COR-L47 (cell line): ENCODE measurements at regions not wholly inside any gene's neighbourhood (a gene's known extent, or its start where the extent isn't known, plus 50 kb on each side); places are given as distances from the start of the nearest gene placed in this dataset.
"Not testable (repeated sequence)": the region's sequence is repeated elsewhere in the genome, so short reads cannot be mapped to it uniquely, and the experiment has no call there.

ENCODE experiments used
- DNase-seq: peaks from one replicate; lab custom pipeline; 2025; lab: John Stamatoyannopoulos, UW

DNA sequence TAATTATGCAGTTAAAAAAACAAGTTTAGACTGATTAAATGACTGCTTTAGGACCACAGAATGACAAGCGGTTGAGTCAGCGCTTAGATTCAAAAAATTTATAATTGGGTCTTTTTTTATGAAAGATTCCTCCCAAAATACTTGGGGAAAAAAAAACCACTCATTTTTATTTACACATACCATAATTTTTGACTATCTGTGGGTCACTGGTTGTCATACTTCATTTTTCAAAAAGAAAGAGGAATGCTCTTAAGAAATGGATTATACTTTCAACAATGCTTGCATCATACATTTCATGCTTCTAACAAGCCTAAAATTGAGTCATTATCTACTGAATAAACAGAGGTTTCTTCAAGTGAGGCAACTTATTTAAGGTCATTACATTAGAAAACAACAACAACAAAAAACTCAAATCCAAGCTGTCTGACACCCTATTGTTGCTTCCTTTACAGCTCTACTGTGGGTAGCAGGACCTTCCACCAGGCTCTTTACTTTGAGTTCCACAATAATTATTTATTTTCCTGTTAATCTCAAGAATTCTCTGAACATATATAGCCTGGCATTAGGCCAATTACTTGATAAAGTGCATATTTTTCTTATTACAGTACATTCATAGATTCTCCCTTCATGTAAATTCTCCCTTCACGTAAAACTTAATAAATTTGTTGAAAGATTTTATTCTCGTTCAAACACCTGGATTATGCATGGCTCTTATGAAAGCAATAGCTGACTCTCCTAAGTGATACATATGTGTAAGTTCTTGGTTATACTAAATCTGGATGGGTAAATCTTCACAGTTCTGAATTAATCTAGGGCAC is 445.5 kb downstream of the PCDH10 start:
- DNase-seq = no peak

DNA sequence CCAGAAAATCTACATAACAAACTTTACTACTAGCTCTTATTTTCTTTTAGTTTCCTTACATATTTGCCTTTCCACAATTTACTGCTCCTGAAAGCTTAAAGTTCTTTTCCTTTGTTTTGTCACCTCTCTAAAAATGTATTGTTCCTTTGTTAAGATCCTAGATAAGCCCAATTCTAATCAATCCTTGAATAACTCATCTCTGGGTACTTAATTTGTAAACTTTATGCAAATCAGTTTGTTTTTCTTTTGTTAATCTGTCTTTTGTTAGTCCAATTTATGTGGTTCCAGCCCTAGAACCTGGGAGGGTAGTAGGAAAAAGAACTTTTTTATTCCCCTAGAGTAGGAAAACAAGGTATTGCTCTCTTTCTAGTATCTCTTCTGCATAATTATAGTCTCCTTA is 444.7 kb downstream of the PCDH10 start:
- no peak for DNase-seq

- no peak for DNase-seq
Observed at GRCh38 chr4:133592591-133592990, 443.5 kb downstream of the PCDH10 start.

- DNase-seq = no peak
Observed at GRCh38 chr4:133592106-133592505, 443.0 kb downstream of the PCDH10 start.

- DNase-seq = no peak
Observed at GRCh38 chr4:133588306-133588705, 439.2 kb downstream of the PCDH10 start.

- DNase-seq = no peak
Observed at GRCh38 chr4:133585323-133585722, 436.2 kb downstream of the PCDH10 start.

- no peak for DNase-seq
Observed at GRCh38 chr4:133584714-133585113, 435.6 kb downstream of the PCDH10 start.

GRCh38 chr4:133581996-133582619 is 433.0 kb downstream of the PCDH10 start:
- no peak for DNase-seq

DNA sequence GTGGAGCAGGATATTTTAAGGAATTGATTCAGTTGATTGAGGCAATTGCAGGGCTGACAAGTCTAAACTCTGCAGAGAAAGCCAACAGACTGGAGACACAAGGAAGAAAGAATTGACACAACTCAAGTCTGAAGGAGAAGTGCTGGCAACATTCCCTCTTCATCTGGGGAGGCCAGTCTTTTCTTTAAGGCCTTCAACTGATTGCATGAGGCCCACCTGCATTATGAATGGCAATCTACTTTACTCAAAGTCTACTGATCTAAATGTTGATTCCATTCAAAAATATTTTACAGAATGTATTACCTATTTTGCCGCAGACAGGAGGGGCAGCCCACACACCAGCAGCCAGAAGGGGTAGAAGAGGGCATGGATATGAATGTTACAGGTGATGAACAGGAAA is 425.2 kb downstream of the PCDH10 start:
- no peak for DNase-seq

DNA sequence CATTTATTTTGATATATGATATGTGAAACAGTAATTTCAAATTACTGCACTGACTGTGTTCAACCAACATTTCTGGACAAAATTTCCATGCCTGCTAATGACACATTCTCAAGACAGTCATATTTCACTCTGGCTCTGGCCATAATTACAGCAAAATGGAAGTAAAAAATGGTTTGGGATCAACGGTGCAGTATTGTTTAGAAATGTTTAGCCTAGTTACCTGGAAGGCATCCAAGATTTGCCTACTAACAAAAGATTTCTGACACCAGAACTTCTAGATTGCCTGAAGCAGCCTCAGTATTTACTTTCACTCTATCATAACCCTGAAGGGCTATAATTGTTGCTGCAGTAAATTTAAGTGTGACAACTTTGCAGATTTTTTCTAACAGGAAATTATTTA is 416.3 kb downstream of the PCDH10 start:
- DNase-seq = peak; percentile 91

DNA sequence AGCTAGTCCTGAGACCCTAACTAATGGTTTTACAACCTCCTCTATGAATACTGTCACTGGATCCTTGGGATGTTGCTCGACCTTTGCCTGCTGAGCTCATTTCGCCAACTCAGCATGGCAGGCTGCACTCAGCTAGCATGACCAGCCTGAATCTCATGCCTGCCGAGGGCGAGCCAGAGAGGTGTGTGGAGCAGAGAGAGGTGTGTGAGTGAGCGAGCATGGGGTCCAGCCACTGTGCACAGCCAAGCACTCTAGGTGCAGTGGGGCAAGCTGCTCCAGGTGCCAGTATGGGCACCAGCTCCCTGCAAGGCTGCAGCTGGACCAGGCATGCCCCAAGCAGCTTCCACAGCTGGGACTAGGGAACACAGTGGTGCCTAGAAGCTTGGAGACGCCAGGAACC is 410.9 kb downstream of the PCDH10 start:
- no peak for DNase-seq

- DNase-seq = no peak
Observed at GRCh38 chr4:133555671-133556070, 406.6 kb downstream of the PCDH10 start.

GRCh38 chr4:133550436-133550835 is 401.3 kb downstream of the PCDH10 start:
- no peak for DNase-seq

GRCh38 chr4:133544097-133544496 is 395.0 kb downstream of the PCDH10 start:
- DNase-seq = no peak

DNA sequence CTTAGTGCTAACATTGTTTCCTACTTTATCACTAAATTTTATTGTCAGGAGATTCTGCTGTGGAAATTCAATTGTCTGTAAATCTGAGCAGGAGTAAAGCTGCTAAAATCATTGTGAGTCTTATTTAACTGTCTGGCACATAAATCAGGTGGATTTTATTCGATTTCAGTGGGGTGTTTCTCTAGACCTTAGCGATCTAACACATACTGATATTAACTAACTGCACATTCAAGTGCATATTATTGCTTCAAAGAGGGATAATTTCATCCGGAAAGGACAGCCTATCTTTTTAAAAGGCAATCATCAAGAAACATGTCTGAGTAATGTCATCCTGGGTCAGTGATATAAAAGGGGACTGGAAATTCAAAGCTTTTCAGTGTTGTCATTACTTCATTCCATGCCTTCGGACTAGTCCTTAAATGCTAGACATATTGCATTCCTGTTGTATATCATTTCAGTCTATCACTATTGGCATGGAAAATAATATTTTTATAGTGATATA is 388.7 kb downstream of the PCDH10 start:
- DNase-seq = no peak

DNA sequence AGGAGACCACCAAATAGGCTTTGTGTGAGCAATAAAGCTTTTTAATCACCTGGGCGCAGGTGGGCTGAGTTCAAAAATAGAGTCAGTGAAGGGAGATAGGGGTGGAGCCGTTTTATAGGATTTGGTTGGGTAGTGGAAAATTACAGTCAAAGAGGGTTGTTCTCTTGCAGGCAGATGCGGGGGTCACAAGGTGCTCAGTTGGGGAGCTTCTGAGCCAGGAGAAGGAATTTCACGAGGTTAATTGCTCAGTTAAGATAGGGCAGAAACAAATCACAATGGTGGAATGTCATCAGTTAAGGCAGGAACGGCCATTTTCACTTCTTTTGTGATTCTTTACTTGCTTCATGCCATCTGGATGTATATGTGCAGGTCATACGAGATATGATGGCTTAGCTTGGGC is 385.1 kb downstream of the PCDH10 start:
- DNase-seq = not testable (repeated sequence)

DNA sequence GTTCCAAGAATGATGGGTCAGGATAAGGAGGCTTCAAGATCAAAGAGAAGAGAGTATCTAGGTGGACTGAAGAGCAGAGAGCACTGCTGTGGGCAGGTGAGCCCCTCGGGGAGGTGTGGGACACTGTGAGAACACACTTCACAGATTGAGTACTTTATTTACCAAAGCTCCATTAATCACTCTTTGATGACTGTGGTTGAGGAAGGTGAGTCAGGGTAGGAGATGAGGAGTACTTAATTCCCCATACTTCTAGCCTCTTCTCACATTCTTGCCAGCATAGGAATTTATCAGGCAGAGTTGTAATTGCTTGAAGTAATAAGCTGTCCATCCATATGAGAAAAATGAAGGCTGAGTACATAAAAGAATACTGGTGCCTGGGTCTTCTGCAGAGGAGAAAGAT is 375.3 kb downstream of the PCDH10 start:
- no peak for DNase-seq

DNA sequence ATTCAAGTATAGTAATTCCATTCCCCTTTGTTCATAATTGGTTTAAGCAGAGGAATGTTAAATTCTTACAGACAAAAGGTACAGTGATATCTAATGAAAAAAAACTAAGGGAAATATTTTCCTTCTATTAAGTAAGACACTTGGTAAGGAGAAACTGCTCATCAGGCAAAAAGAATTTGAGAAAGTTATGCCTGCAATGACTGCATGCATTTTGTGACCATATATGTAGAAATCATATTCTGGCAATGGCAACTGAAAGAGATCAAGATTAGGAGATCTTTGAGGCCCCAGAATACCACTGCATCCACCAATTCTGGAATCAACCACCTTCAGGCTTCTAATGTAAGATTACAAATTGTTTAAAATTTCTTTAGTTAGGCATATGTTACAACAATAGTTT is 364.8 kb downstream of the PCDH10 start:
- no peak for DNase-seq

DNA sequence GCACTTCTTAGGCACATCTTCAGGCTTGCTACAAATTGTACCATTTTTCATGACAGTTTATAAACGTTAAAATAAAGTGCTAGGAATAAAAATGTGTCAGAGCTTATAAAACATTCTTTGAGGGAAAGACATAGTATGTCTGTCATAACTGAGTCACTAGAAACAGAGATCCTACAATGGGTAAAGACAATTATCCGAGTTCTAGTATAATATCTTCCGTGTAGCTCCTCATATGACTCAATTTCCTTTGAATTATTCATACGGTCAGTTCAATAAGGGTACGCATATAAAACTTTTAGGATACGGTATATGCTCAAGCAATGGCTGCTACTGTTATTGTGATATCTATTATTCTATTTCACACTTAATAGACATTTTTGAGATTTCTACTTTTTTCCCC is 349.1 kb downstream of the PCDH10 start:
- no peak for DNase-seq

DNA sequence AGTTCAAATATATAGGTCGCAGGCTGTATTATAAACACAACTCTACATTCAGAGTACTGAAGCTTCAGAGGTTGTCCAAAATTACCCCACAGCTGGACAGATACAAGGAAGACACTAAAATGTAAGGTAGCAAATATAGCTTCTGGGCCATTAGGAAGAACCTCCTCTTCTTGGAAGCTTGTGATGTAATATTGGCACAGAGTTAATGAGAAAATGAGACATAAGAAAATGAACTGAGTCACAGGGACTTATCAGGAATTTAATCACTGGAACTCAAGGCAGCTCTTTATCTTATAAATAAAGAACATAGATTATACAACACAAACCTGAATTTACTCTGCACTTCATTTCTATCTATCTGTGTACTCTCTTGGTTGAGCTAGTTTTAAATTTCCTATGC is 344.7 kb downstream of the PCDH10 start:
- DNase-seq = no peak

GRCh38 chr4:133493241-133493640 is 344.1 kb downstream of the PCDH10 start:
- no peak for DNase-seq

GRCh38 chr4:133484287-133484686 is 335.2 kb downstream of the PCDH10 start:
- DNase-seq = no peak

GRCh38 chr4:133483600-133484246 is 334.6 kb downstream of the PCDH10 start:
- DNase-seq = peak; percentile 17
